H9 (cell line): ENCODE measurements at regions not wholly inside any gene's neighbourhood (a gene's known extent, or its start where the extent isn't known, plus 50 kb on each side); places are given as distances from the start of the nearest gene placed in this dataset.

Source experiments
- DNase-seq: peaks from one replicate; pipeline ENCODE4 v3.0.0-alpha.2; 2017
- H2AFZ ChIP-seq: one replicate; pipeline ENCODE4 v1.6.1; 2013; ENCODE audit warnings: mild to moderate bottlenecking, low read length, control low read depth, moderate library complexity
- H2AK5ac ChIP-seq: 2 replicates; pipeline ENCODE4 v1.6.1; 2013; ENCODE audit warnings: low read length, control low read depth, mixed read lengths; ENCODE audit not compliant: insufficient read length
- H2BK120ac ChIP-seq: one replicate; pipeline ENCODE4 v1.6.1; 2013; ENCODE audit warnings: low read depth, mild to moderate bottlenecking, low read length, control low read depth, inconsistent platforms; ENCODE audit not compliant: poor library complexity, severe bottlenecking
- H2BK12ac ChIP-seq: 2 replicates; pipeline ENCODE4 v1.6.1; 2013; ENCODE audit warnings: low read length, control low read depth, mixed read lengths, low read depth; ENCODE audit not compliant: insufficient read length
- H2BK15ac ChIP-seq: 2 replicates; pipeline ENCODE4 v1.6.1; 2013; ENCODE audit warnings: low read depth, low read length, control low read depth
- H2BK20ac ChIP-seq: one replicate; pipeline ENCODE4 v1.6.1; 2013; ENCODE audit warnings: low read depth, mild to moderate bottlenecking, low read length, control low read depth, inconsistent platforms; ENCODE audit not compliant: poor library complexity, severe bottlenecking
- H2BK5ac ChIP-seq: 2 replicates; pipeline ENCODE4 v1.6.1; 2013; ENCODE audit warnings: low read length, control low read depth, mixed read lengths; ENCODE audit not compliant: insufficient read length
- H3K14ac ChIP-seq: 2 replicates; pipeline ENCODE4 v1.6.1; 2013; ENCODE audit warnings: low read length, control low read depth; ENCODE audit not compliant: insufficient read depth
- H3K18ac ChIP-seq: 2 replicates; pipeline ENCODE4 v1.6.1; 2013; ENCODE audit warnings: low read depth, mild to moderate bottlenecking, mixed read lengths, low read length, control low read depth; ENCODE audit not compliant: insufficient read length
- H3K23ac ChIP-seq: 2 replicates; pipeline ENCODE4 v1.6.1; 2013; ENCODE audit warnings: low read length, control low read depth, mixed read lengths, low read depth; ENCODE audit not compliant: insufficient read length
- H3K23me2 ChIP-seq: 2 replicates; pipeline ENCODE4 v1.6.1; 2013; ENCODE audit warnings: low read depth, mild to moderate bottlenecking, mixed read lengths, low read length, control low read depth; ENCODE audit not compliant: insufficient read length, poor library complexity, severe bottlenecking
- H3K27ac ChIP-seq: 2 replicates; pipeline ENCODE4 v1.5.1; 2013; ENCODE audit warnings: low read length, control low read depth, mixed read lengths, low read depth; ENCODE audit not compliant: insufficient read length
- H3K27me3 ChIP-seq: 2 replicates; pipeline ENCODE4 v1.6.1; 2013; ENCODE audit warnings: low read length, control low read depth, inconsistent platforms; ENCODE audit not compliant: insufficient read depth
- H3K4ac ChIP-seq: 2 replicates; pipeline ENCODE4 v1.6.1; 2013; ENCODE audit warnings: low read depth, mild to moderate bottlenecking, control low read depth, inconsistent platforms, low read length, moderate library complexity
- H3K4me1 ChIP-seq: 2 replicates; pipeline ENCODE4 v1.6.1; 2013; ENCODE audit warnings: low read length, control low read depth, inconsistent platforms; ENCODE audit not compliant: insufficient read depth
- H3K4me2 ChIP-seq: 2 replicates; pipeline ENCODE4 v1.6.1; 2013; ENCODE audit warnings: low read length, control low read depth, mixed read lengths; ENCODE audit not compliant: insufficient read length, insufficient read depth
- H3K56ac ChIP-seq: 2 replicates; pipeline ENCODE4 v1.6.1; 2013; ENCODE audit warnings: low read depth, mild to moderate bottlenecking, mixed read lengths, low read length, control low read depth; ENCODE audit not compliant: insufficient read length
- H3K79me1 ChIP-seq: 2 replicates; pipeline ENCODE4 v1.6.1; 2013; ENCODE audit warnings: low read depth, mild to moderate bottlenecking, moderate library complexity, low read length, control low read depth, inconsistent platforms; ENCODE audit not compliant: insufficient read depth, poor library complexity, severe bottlenecking
- H3K79me2 ChIP-seq: 2 replicates; pipeline ENCODE4 v1.6.1; 2013; ENCODE audit warnings: low read length, control low read depth, inconsistent platforms; ENCODE audit not compliant: insufficient read depth
- H3K9ac ChIP-seq: 2 replicates; pipeline ENCODE4 v1.6.1; 2013; ENCODE audit warnings: low read length, control low read depth, mixed read lengths; ENCODE audit not compliant: insufficient read length; ENCODE audit errors: extremely low read depth
- H3K9me3 ChIP-seq: one replicate; pipeline ENCODE4 v1.6.1; 2013; ENCODE audit warnings: low read depth, low read length, inconsistent platforms; ENCODE audit not compliant: control insufficient read depth
- H3T11ph ChIP-seq: one replicate; pipeline ENCODE4 v1.6.1; 2013; ENCODE audit warnings: mild to moderate bottlenecking, low read length, control low read depth, inconsistent platforms
- H4K20me1 ChIP-seq: one replicate; pipeline ENCODE4 v1.6.1; 2013; ENCODE audit not compliant: control insufficient read depth, insufficient read length, insufficient read depth
- H4K5ac ChIP-seq: 2 replicates; pipeline ENCODE4 v1.6.1; 2013; ENCODE audit warnings: low read depth, mild to moderate bottlenecking, mixed read lengths, low read length, control low read depth; ENCODE audit not compliant: insufficient read length
- H4K8ac ChIP-seq: replicated peaks from 2 replicates; pipeline ENCODE4 v1.6.1; 2013; ENCODE audit warnings: low read length, control low read depth, mixed read lengths, low read depth; ENCODE audit not compliant: insufficient read length
- H4K91ac ChIP-seq: 2 replicates; pipeline ENCODE4 v1.6.1; 2013; ENCODE audit warnings: low read depth, mild to moderate bottlenecking, moderate library complexity, mixed read lengths, low read length, control low read depth; ENCODE audit not compliant: insufficient read length
- H3K27ac Mint-ChIP-seq, 3 experiments: 2 replicates in 2 of 3; 3 replicates in 1 of 3; pipeline ENCODE4 v1.8.0; 2020 to 2021; ENCODE audit warnings: mixed read lengths in 3 of 3, mild to moderate bottlenecking in 1 of 3, moderate library complexity in 1 of 3
- H3K27me3 Mint-ChIP-seq: 2 replicates; pipeline ENCODE4 v1.8.0; 2021; ENCODE audit warnings: low read depth, mild to moderate bottlenecking, moderate library complexity, mixed read lengths
- H3K36me3 Mint-ChIP-seq, 3 experiments: 2 replicates in 2 of 3; 3 replicates in 1 of 3; pipeline ENCODE4 v1.8.0; 2020 to 2021; ENCODE audit warnings: low read depth in 3 of 3, mixed read lengths in 3 of 3; ENCODE audit not compliant: insufficient read depth in 1 of 3
- H3K4me1 Mint-ChIP-seq, 2 experiments: 2 replicates each; pipeline ENCODE4 v1.8.0; 2020; ENCODE audit warnings: mixed read lengths in 2 of 2
- H3K4me3 Mint-ChIP-seq, 2 experiments: 2 replicates in 1 of 2; 3 replicates in 1 of 2; pipeline ENCODE4 v1.8.0; 2020 to 2021; ENCODE audit warnings: mild to moderate bottlenecking in 2 of 2, mixed read lengths in 2 of 2, moderate library complexity in 1 of 2
- H3K9me3 Mint-ChIP-seq, 2 experiments: 2 replicates in 1 of 2; 3 replicates in 1 of 2; pipeline ENCODE4 v1.8.0; 2020; ENCODE audit warnings: mild to moderate bottlenecking in 2 of 2, mixed read lengths in 2 of 2, moderate library complexity in 1 of 2
- CTCF ChIP-seq: fragments of 200-600 bp; sonication (generic); conservative IDR thresholded peaks from 3 replicates; pipeline ENCODE4 v1.8.0; 2021; ENCODE audit warnings: antibody characterized with exemption, mild to moderate bottlenecking
- WGBS: extraction: QIAGEN DNeasy Blood & Tissue Kit; methylation state at CpG from one replicate; pipeline ENCODE4 v1.1.7; 2013; ENCODE audit warnings: missing lambda C conversion rate, low lambda C conversion rate, mixed read lengths; ENCODE audit not compliant: insufficient read length; ENCODE audit errors: extremely low coverage; 5-methylcytosine and 5-hydroxymethylcytosine counted together

GRCh38 chr20:54320148-54320607 is 112.3 kb downstream of the PFDN4 start:
- Histone ChIP-seq H2AK5ac (no peak overlapping the region), H2AFZ (no peak overlapping the region), H2BK12ac (no peak overlapping the region), H4K91ac (no peak overlapping the region), H3K79me2 (no peaks in the 10 kb centered on the region), H3K4ac (no peak overlapping the region), H2BK20ac (no peak overlapping the region), H4K20me1 (no peaks in the 10 kb centered on the region), H3K23me2 (no peaks in the 10 kb centered on the region), H3K23ac (no peak overlapping the region), H4K5ac (no peak overlapping the region), H3K56ac (no peak overlapping the region), H2BK5ac (no peak overlapping the region), H3K27me3 (no peaks in the 10 kb centered on the region), H3K9ac (no peak overlapping the region), H4K8ac (no peak overlapping the region), H3K14ac (no peak overlapping the region), H2BK120ac (no peak overlapping the region), H3K27ac (no peak overlapping the region), H3K4me2 (no peak overlapping the region), H3K4me1 (no peaks in the 10 kb centered on the region), H3K79me1 (no peaks in the 10 kb centered on the region), H2BK15ac (no peak overlapping the region), H3K18ac (no peak overlapping the region), H3K9me3 (no peaks in the 10 kb centered on the region), H3T11ph (no peak overlapping the region)
- no peaks in the 10 kb centered on the region for H3K36me3 Mint-ChIP-seq
- DNase-seq: peak; percentile 31
- no peak overlapping the region for H3K27ac Mint-ChIP-seq
- TF ChIP-seq CTCF: peak; percentile 38; the same call in 1 of the 3 replicates
- WGBS: no CpG with 5 or more reads among the region's 4 CpGs
- no peaks in the 10 kb centered on the region for H3K9me3 Mint-ChIP-seq
- no peaks in the 10 kb centered on the region for H3K4me1 Mint-ChIP-seq
- no peak overlapping the region for H3K4me3 Mint-ChIP-seq
- no peaks in the 10 kb centered on the region for H3K27me3 Mint-ChIP-seq
